ENCODE measurements at regions not wholly inside any gene's neighbourhood (a gene's known extent, or its start where the extent isn't known, plus 50 kb on each side); places are given as distances from the start of the nearest gene placed in this dataset.

DNA sequence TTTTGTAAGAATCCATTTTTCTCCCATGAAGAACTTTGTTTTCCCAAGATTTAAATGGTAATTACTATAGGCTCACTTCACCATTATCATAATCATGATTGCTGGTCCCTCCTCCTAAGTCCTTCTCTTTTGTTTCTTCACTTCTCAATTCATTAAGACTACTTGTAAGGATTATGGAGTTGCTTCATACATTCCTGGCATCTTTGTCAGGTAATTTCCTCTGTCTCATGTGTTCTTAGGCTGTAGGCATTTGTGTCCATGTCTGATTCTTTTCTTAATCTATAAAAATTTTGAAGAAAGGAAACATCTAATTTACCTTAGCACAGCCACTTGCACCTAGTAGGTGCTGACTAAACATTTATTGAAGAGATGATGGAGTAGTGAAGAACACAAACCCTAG lies 79.9 kb upstream of the SATB1 start:
- TF ChIP-seq SP1 (IDR thresholded peaks at IDR 0.05) (no peak), YY1 (IDR thresholded peaks at IDR 0.05) (no peak), TAF1 (conservative IDR thresholded peaks at IDR 0.05) (no peak), RAD21 (IDR thresholded peaks at IDR 0.05) (no peak), HNF4G (IDR thresholded peaks at IDR 0.05) (no peak)
- TF ChIP-seq, protein P1, sequence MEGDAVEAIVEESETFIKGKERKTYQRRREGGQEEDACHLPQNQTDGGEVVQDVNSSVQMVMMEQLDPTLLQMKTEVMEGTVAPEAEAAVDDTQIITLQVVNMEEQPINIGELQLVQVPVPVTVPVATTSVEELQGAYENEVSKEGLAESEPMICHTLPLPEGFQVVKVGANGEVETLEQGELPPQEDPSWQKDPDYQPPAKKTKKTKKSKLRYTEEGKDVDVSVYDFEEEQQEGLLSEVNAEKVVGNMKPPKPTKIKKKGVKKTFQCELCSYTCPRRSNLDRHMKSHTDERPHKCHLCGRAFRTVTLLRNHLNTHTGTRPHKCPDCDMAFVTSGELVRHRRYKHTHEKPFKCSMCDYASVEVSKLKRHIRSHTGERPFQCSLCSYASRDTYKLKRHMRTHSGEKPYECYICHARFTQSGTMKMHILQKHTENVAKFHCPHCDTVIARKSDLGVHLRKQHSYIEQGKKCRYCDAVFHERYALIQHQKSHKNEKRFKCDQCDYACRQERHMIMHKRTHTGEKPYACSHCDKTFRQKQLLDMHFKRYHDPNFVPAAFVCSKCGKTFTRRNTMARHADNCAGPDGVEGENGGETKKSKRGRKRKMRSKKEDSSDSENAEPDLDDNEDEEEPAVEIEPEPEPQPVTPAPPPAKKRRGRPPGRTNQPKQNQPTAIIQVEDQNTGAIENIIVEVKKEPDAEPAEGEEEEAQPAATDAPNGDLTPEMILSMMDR (IDR thresholded peaks at IDR 0.05; ENCODE audit: low read depth, low read length, missing input control) = no peak

Data from liver (tissue), 3 donors.